GM11168 (cell line): ENCODE measurements at regions not wholly inside any gene's neighbourhood (a gene's known extent, or its start where the extent isn't known, plus 50 kb on each side); places are given as distances from the start of the nearest gene placed in this dataset.

Source experiments
- in situ Hi-C: fragments of 300-500 bp; cut with MboI; formaldehyde crosslinking; loops from one replicate; pipeline ENCODE4 v1.12.0; 2022; ENCODE audit warnings: low sequenced_read_pairs; ENCODE audit not compliant: unreplicated experiment

GRCh38 chr2:128368437-128369107 is 49.9 kb upstream of the HS6ST1 start:
- in situ Hi-C loops, result no loop called here

DNA sequence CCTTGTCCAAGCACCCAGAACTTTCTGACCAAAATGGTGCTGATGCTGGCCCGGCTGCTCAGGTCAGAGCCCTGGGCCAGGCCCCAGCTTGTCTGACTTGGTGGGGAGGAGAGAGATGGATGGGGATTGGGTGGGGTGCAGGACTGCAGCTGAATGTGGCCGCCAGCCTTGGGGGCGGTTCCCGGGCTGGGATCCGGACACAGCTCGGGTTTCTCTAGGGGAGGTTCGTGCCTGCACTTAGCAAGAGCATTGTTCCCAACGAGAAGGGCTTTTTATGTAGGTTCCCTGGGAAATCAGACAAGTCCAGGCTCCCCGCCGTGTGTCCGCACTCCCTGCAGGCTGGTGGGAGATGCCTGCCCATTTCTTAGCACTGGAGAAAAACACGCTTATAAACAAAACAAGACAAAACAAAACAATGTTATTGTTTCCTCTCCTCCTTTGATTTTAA is 50.5 kb upstream of the HS6ST1 start:
- in situ Hi-C loops, result no loop called here

GRCh38 chr2:128369602-128370467 is 51.2 kb upstream of the HS6ST1 start:
- in situ Hi-C loops, result no loop called here

- in situ Hi-C loops, result no loop called here
These were observed 52.0 kb upstream of the HS6ST1 start for GRCh38 chr2:128370468-128371247.

GRCh38 chr2:128371248-128371630 is 52.6 kb upstream of the HS6ST1 start:
- in situ Hi-C loops, result no loop called here

GRCh38 chr2:128371648-128372345 is 53.1 kb upstream of the HS6ST1 start:
- in situ Hi-C loops, result no loop called here

DNA sequence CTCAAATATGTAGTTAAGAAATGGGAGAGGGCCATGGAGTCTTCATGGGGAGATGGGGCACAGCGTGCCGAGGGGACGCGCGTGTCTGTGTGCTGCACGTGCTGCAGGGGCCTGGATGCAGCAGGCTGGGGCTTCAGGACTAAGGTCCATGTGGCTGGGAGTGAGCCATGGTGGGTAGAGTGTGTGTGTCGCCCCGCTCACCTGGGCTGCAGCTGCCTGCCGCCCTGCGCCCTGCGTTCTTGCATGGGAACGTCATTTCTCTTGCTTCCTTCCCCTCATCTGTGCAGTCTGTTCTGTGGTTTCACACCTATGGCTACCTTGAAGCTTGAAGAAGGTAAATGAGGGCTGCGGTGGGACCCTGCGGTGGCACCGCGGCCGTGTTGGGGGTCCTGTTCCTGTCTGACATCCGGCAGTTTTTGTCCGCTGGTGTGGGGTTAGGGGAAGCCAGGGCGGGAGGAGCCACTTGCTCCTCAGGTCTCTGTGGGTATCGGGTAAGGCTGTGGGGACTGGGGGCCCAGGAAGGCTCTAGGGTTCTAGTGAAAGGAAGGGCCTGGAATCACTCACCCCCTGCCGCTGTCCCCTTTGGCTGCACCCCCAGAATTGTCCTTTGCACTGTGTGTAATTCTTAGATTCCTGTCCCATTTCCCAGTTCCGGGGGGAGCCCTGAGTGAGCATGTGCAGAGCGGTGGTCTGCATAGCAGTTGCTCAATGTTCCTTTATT is 54.1 kb upstream of the HS6ST1 start:
- in situ Hi-C loops, result no loop called here

GRCh38 chr2:128373451-128374000 is 54.9 kb upstream of the HS6ST1 start:
- in situ Hi-C loops, result no loop called here

GRCh38 chr2:128374001-128374710 is 55.5 kb upstream of the HS6ST1 start:
- in situ Hi-C loops, result no loop called here

DNA sequence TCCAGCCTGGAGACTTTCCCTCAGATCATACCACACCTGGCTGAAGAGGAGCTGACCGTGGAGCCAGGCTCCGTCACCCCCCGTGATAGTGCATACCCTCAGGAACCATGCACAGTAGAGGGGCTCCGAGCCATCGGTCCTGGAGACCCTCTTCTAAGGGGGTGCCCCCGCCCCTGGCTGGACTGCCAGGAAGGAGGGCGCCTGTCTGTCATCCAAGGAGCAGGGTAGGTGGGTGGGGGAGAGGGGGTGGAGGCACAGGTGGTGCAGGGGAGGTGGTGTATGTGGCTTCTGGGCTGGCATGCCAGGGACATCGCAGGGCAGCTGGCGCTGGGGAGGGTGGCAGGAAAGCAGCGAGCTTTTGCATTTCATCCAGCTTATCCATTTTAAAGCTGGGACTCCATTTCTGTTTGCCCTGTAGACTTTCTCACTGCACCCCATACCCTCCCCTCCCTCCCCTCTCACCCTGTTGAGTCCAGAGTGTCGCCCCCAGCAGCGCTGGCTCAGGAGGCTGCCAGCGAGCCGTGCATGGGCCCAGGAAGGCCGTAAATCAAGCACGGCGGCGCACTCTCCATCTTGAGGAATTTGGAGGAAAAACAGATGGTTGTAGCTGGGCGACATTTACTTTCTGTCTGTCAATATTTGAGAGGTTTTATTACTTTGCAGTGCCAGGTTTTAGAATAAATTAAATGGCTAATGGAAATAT is 56.2 kb upstream of the HS6ST1 start:
- in situ Hi-C loops, result no loop called here

- in situ Hi-C loops, result no loop called here
These were observed 56.8 kb upstream of the HS6ST1 start for GRCh38 chr2:128375454-128375853.

- in situ Hi-C loops, result no loop called here
These were observed 57.8 kb upstream of the HS6ST1 start for GRCh38 chr2:128376241-128377041.

DNA sequence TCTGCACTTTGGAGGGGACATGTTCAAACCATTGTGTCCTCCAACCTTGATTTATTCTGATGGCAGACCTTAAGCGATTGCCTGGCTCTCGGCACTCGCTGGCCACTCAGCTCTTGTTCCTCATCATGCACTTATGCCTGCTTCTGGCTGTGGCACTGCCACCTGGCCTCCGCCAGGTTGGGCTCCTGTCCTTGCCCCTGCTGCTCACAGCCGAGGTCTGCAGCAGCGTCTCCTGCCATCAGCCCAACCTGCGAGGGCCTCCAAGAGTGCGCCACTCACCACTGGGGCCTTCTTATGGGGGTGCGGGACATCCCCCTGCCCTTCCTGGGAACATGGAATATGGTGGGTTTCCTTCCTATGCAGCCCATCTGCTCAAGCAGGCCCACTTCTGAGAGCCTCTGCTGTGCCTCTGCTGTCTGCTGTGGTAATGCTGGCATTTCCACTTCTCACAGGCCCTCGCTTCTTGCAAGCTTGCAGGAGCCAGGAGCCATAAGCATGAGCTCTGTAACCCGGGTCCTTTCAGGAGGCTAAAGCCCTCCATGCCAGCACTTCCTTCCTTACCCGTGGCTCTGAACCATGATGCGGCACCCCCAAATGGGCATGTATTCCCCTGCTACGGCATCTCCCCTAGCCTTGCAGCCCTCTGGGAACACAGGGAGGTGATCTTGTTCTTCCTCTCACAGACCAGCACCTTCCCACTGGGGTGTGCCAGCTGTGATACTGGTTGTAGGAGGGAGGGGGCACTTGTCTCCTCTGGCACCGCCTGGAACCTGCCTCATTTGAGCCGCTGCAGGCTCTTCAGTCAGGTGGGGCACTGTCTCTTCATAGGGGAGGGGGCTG is 58.6 kb upstream of the HS6ST1 start:
- in situ Hi-C loops, result no loop called here

DNA sequence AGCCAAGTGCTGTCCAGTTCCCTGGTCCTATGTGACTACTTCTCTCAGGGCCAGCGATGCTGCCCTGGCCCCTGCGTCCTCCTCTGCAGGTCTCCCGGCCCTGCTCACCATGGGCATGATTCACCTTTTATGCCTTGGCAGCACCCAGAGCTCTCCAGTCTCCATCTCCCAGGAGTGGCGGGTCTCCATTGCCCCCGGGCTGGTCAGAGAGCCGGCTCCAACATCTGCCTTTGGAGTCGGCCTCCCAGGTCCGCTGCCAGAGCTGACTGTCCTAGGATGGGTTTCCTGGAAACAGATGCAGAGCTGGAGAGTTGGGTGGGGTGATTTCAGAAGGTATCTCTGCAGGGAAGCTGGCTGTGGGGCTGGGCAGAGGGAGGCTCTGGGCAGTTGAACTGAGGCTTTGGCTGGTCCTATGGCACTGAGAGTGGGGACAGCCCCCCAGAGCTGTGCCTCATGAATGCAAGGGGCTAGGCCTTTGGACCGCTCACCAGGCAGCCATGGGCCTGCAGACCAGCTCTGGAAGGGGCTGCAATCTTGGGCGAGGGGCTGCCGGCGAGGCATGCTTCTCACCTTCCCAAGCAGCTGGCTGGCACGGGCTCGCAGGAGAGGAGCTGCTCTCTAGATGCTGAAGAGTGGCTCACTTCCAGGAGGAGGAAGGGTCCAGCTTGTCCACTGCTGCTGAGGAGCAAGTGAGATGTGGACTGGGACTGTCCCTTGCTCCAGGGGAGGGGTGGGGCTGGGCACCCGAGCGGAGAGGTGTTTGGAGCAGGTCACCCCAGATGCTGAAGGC is 59.8 kb upstream of the HS6ST1 start:
- in situ Hi-C loops, result no loop called here
